Liver (tissue), 8 donors: ENCODE measurements at regions not wholly inside any gene's neighbourhood (a gene's known extent, or its start where the extent isn't known, plus 50 kb on each side); places are given as distances from the start of the nearest gene placed in this dataset.

Experiments used
- DNase-seq: peaks from one replicate; pipeline ENCODE4 v3.0.0-alpha.2; 2017; ENCODE audit warnings: low spot score
- H3K27ac ChIP-seq, 2 donors: one replicate each; pipeline ENCODE4 v1.7.0; 2013; ENCODE audit warnings: inconsistent platforms in 2 of 2, low read length in 2 of 2, control low read depth in 1 of 2, low read depth in 1 of 2, mild to moderate bottlenecking in 1 of 2
- H3K27me3 ChIP-seq, 4 donors: one replicate each; pipeline versions ENCODE4 v1.6.1 to v1.7.0; 2013; ENCODE audit warnings: low read length in 3 of 4, inconsistent platforms in 1 of 4, mild to moderate bottlenecking in 1 of 4, moderate library complexity in 1 of 4; ENCODE audit not compliant: control insufficient read depth in 4 of 4, insufficient read depth in 4 of 4
- H3K36me3 ChIP-seq, 4 donors: one replicate each; pipeline versions ENCODE4 v1.6.1 to v1.7.0; 2013; ENCODE audit warnings: low read length in 3 of 4, mild to moderate bottlenecking in 3 of 4, low read depth in 1 of 4, moderate library complexity in 1 of 4; ENCODE audit not compliant: control insufficient read depth in 4 of 4, insufficient read depth in 3 of 4
- H3K4me1 ChIP-seq, 4 donors: one replicate each; pipeline versions ENCODE4 v1.6.1 to v1.7.0; 2013; ENCODE audit warnings: low read length in 3 of 4, mild to moderate bottlenecking in 3 of 4, moderate library complexity in 1 of 4; ENCODE audit not compliant: control insufficient read depth in 4 of 4, insufficient read depth in 4 of 4
- H3K4me3 ChIP-seq, 3 donors: one replicate each; pipeline versions ENCODE4 v1.6.1 to v1.7.0; 2013; ENCODE audit warnings: low read length in 3 of 3, control low read depth in 1 of 3, low read depth in 1 of 3, mild to moderate bottlenecking in 1 of 3
- H3K9ac ChIP-seq, 2 donors: one replicate each; pipeline ENCODE4 v1.7.0; 2013; ENCODE audit warnings: low read length in 2 of 2, mild to moderate bottlenecking in 2 of 2, moderate library complexity in 2 of 2, control low read depth in 1 of 2, low read depth in 1 of 2
- H3K9me3 ChIP-seq, 4 donors: one replicate each; pipeline versions ENCODE4 v1.6.1 to v1.7.0; 2013; ENCODE audit warnings: low read length in 3 of 4; ENCODE audit not compliant: control insufficient read depth in 4 of 4
- ATF3 ChIP-seq: IDR thresholded peaks from 2 replicates; pipeline ENCODE4 v1.6.1; 2016; ENCODE audit warnings: antibody characterized with exemption
- CTCF ChIP-seq: fragments of 150-350 bp; IDR thresholded peaks from 2 replicates; pipeline ENCODE4 v1.5.1; 2017; ENCODE audit warnings: improper control_type of control experiment, low read depth, low read length; ENCODE audit not compliant: missing input control
- EGR1 ChIP-seq, 2 donors: IDR thresholded peaks; 2 replicates each; pipeline ENCODE4 v1.6.1; 2016 to 2018; ENCODE audit warnings: antibody characterized with exemption in 2 of 2, low read depth in 2 of 2
- FOXA2 ChIP-seq: IDR thresholded peaks from 2 replicates; pipeline ENCODE4 v1.6.1; 2016; ENCODE audit warnings: antibody characterized with exemption
- GABPA ChIP-seq, 2 donors: IDR thresholded peaks in 1 of 2; conservative IDR thresholded peaks in 1 of 2; 2 replicates each; pipeline ENCODE4 v1.6.1; 2016; ENCODE audit warnings: antibody characterized with exemption in 2 of 2, mild to moderate bottlenecking in 1 of 2, moderate library complexity in 1 of 2
- HNF4G ChIP-seq: IDR thresholded peaks from 2 replicates; pipeline ENCODE4 v1.6.1; 2016; ENCODE audit warnings: antibody characterized with exemption
- MAX ChIP-seq: IDR thresholded peaks from 2 replicates; pipeline ENCODE4 v1.6.1; 2016; ENCODE audit warnings: antibody characterized with exemption
- NR2F2 ChIP-seq: IDR thresholded peaks from 2 replicates; pipeline ENCODE4 v1.6.1; 2016; ENCODE audit warnings: antibody characterized with exemption
- REST ChIP-seq: IDR thresholded peaks from 2 replicates; pipeline ENCODE4 v1.6.1; 2016; ENCODE audit warnings: antibody characterized with exemption, mild to moderate bottlenecking
- RXRA ChIP-seq, 2 donors: IDR thresholded peaks; 2 replicates each; pipeline ENCODE4 v1.6.1; 2017 to 2018; ENCODE audit warnings: antibody characterized with exemption in 2 of 2, mild to moderate bottlenecking in 1 of 2
- SP1 ChIP-seq: IDR thresholded peaks from 2 replicates; pipeline ENCODE4 v1.6.1; 2018; ENCODE audit warnings: antibody characterized with exemption, mild to moderate bottlenecking
- TAF1 ChIP-seq: conservative IDR thresholded peaks from 2 replicates; pipeline ENCODE4 v1.6.1; 2016; ENCODE audit warnings: antibody characterized with exemption, mild to moderate bottlenecking
- YY1 ChIP-seq: IDR thresholded peaks from 2 replicates; pipeline ENCODE4 v1.6.1; 2016; ENCODE audit warnings: antibody characterized with exemption, mild to moderate bottlenecking
- ZBTB33 ChIP-seq: IDR thresholded peaks from 2 replicates; pipeline ENCODE4 v1.6.1; 2016; ENCODE audit warnings: antibody characterized with exemption
- WGBS: extraction: QIAGEN DNeasy Blood & Tissue Kit; methylation state at CpG from one replicate; pipeline ENCODE4 v1.1.7; 2013; 5-methylcytosine and 5-hydroxymethylcytosine counted together
- donor health status: healthy.
- donor health status: healthy.
- donor health status: healthy.
- donor health status: healthy.
- donor health status: healthy.

GRCh38 chr12:24441458-24441857 is 492.0 kb upstream of the SOX5 start:
- H3K27me3 ChIP-seq = no peaks in the 10 kb centered on the region
- no peaks in the 10 kb centered on the region for H3K36me3 ChIP-seq
- H3K27ac ChIP-seq = no peak overlapping the region
- H3K4me3 ChIP-seq = no peak overlapping the region
- H3K9me3 ChIP-seq = no peaks in the 10 kb centered on the region
- H3K9ac ChIP-seq = no peak overlapping the region
- TF ChIP-seq YY1 = no peak
- TF ChIP-seq FOXA2 = no peak
- DNase-seq = no peak
- WGBS = 77% methylated on average over 4 of the region's 4 CpGs
- peaks cover 0 to 3% (median 0%) of the 10 kb centered on the region in 4 donors for H3K4me1 ChIP-seq

GRCh38 chr12:24436667-24437066 is 487.2 kb upstream of the SOX5 start:
- H3K27ac ChIP-seq = no peak overlapping the region
- H3K4me1 ChIP-seq = no peaks in the 10 kb centered on the region
- H3K9me3 ChIP-seq = no peaks in the 10 kb centered on the region
- no peaks in the 10 kb centered on the region for H3K36me3 ChIP-seq
- H3K27me3 ChIP-seq = no peaks in the 10 kb centered on the region
- no peak overlapping the region for H3K9ac ChIP-seq
- TF ChIP-seq EGR1 (IDR thresholded peaks at IDR 0.05; ENCODE audit: low read depth in 2 of 2) (no peak), RXRA (IDR thresholded peaks at IDR 0.05) (no peak), REST (no peak), MAX (no peak), HNF4G (no peak), FOXA2 (no peak), NR2F2 (no peak), ZBTB33 (no peak), GABPA (IDR thresholded peaks at IDR 0.05 in 1 of 2, conservative IDR thresholded peaks at IDR 0.05 in 1 of 2) (no peak), ATF3 (no peak), TAF1 (no peak), SP1 (no peak), CTCF (no peak)
- H3K4me3 ChIP-seq = no peak overlapping the region
- WGBS = 86% methylated on average over 4 of the region's 4 CpGs
- DNase-seq = no peak
